ENCODE measurements at regions not wholly inside any gene's neighbourhood (a gene's known extent, or its start where the extent isn't known, plus 50 kb on each side); places are given as distances from the start of the nearest gene placed in this dataset.

DNA sequence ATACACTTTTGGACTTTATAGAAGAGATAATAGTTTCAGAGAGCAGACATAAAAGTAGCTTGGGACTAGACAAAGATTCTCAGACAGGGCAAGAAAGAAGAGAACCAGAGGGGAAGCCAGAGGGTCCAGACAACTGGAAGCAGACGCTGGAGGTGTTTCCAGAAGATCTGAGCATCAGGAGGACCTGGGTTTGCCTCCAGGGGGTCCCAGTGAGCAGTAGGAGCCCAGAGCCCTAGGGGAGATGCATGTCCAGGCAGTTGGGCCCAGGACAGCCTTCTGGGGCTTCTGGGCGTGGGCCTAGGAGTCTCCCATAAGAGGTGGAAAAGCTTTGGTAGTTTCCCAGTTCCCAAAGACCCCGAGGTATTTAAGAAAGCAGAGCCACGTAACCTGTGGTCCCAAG is 251.2 kb upstream of the ID2 start:
- TF ChIP-seq, protein P1, sequence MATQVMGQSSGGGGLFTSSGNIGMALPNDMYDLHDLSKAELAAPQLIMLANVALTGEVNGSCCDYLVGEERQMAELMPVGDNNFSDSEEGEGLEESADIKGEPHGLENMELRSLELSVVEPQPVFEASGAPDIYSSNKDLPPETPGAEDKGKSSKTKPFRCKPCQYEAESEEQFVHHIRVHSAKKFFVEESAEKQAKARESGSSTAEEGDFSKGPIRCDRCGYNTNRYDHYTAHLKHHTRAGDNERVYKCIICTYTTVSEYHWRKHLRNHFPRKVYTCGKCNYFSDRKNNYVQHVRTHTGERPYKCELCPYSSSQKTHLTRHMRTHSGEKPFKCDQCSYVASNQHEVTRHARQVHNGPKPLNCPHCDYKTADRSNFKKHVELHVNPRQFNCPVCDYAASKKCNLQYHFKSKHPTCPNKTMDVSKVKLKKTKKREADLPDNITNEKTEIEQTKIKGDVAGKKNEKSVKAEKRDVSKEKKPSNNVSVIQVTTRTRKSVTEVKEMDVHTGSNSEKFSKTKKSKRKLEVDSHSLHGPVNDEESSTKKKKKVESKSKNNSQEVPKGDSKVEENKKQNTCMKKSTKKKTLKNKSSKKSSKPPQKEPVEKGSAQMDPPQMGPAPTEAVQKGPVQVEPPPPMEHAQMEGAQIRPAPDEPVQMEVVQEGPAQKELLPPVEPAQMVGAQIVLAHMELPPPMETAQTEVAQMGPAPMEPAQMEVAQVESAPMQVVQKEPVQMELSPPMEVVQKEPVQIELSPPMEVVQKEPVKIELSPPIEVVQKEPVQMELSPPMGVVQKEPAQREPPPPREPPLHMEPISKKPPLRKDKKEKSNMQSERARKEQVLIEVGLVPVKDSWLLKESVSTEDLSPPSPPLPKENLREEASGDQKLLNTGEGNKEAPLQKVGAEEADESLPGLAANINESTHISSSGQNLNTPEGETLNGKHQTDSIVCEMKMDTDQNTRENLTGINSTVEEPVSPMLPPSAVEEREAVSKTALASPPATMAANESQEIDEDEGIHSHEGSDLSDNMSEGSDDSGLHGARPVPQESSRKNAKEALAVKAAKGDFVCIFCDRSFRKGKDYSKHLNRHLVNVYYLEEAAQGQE (tag by site-specific recombination; IDR thresholded peaks at IDR 0.05), result no peak
- TF ChIP-seq, protein P2, sequence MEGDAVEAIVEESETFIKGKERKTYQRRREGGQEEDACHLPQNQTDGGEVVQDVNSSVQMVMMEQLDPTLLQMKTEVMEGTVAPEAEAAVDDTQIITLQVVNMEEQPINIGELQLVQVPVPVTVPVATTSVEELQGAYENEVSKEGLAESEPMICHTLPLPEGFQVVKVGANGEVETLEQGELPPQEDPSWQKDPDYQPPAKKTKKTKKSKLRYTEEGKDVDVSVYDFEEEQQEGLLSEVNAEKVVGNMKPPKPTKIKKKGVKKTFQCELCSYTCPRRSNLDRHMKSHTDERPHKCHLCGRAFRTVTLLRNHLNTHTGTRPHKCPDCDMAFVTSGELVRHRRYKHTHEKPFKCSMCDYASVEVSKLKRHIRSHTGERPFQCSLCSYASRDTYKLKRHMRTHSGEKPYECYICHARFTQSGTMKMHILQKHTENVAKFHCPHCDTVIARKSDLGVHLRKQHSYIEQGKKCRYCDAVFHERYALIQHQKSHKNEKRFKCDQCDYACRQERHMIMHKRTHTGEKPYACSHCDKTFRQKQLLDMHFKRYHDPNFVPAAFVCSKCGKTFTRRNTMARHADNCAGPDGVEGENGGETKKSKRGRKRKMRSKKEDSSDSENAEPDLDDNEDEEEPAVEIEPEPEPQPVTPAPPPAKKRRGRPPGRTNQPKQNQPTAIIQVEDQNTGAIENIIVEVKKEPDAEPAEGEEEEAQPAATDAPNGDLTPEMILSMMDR (tag by site-specific recombination; IDR thresholded peaks at IDR 0.05), result no peak
- TF ChIP-seq GLIS1 (tag by site-specific recombination; IDR thresholded peaks at IDR 0.05), result no peak
- TF ChIP-seq MYNN (tag by site-specific recombination; IDR thresholded peaks at IDR 0.05; ENCODE audit: borderline replicate concordance), result no peak
- no peak for TF ChIP-seq ZBTB7A (tag by site-specific recombination; IDR thresholded peaks at IDR 0.05; ENCODE audit: low read depth)
- TF ChIP-seq ZNF169 (tag by site-specific recombination; IDR thresholded peaks at IDR 0.05), result no peak
- no peak for TF ChIP-seq TCF7L2 (IDR thresholded peaks at IDR 0.05; ENCODE audit: borderline replicate concordance, low read depth, low read length)
- no peak for TF ChIP-seq ZNF529 (tag by site-specific recombination; IDR thresholded peaks at IDR 0.05; ENCODE audit: insufficient replicate concordance)
- TF ChIP-seq, protein P3, sequence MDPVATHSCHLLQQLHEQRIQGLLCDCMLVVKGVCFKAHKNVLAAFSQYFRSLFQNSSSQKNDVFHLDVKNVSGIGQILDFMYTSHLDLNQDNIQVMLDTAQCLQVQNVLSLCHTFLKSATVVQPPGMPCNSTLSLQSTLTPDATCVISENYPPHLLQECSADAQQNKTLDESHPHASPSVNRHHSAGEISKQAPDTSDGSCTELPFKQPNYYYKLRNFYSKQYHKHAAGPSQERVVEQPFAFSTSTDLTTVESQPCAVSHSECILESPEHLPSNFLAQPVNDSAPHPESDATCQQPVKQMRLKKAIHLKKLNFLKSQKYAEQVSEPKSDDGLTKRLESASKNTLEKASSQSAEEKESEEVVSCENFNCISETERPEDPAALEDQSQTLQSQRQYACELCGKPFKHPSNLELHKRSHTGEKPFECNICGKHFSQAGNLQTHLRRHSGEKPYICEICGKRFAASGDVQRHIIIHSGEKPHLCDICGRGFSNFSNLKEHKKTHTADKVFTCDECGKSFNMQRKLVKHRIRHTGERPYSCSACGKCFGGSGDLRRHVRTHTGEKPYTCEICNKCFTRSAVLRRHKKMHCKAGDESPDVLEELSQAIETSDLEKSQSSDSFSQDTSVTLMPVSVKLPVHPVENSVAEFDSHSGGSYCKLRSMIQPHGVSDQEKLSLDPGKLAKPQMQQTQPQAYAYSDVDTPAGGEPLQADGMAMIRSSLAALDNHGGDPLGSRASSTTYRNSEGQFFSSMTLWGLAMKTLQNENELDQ (tag by site-specific recombination; IDR thresholded peaks at IDR 0.05; ENCODE audit: low read depth), result no peak
- TF ChIP-seq ZSCAN16 (tag by site-specific recombination; IDR thresholded peaks at IDR 0.05), result no peak
- TF ChIP-seq, protein P4, sequence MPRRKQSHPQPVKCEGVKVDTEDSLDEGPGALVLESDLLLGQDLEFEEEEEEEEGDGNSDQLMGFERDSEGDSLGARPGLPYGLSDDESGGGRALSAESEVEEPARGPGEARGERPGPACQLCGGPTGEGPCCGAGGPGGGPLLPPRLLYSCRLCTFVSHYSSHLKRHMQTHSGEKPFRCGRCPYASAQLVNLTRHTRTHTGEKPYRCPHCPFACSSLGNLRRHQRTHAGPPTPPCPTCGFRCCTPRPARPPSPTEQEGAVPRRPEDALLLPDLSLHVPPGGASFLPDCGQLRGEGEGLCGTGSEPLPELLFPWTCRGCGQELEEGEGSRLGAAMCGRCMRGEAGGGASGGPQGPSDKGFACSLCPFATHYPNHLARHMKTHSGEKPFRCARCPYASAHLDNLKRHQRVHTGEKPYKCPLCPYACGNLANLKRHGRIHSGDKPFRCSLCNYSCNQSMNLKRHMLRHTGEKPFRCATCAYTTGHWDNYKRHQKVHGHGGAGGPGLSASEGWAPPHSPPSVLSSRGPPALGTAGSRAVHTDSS (tag by site-specific recombination; IDR thresholded peaks at IDR 0.05), result no peak
